GM12872 (cell line): ENCODE measurements at regions not wholly inside any gene's neighbourhood (a gene's known extent, or its start where the extent isn't known, plus 50 kb on each side); places are given as distances from the start of the nearest gene placed in this dataset.

Experiments used
- CTCF ChIP-seq: IDR thresholded peaks from 3 replicates; pipeline ENCODE4 v1.5.1; 2011; ENCODE audit warnings: low read depth, mild to moderate bottlenecking, low read length, moderate library complexity; ENCODE audit not compliant: insufficient read depth

- TF ChIP-seq CTCF: no peak
These were observed 363.9 kb downstream of the MAFB start for GRCh38 chr20:40325006-40325568.

- TF ChIP-seq CTCF: no peak
These were observed 365.7 kb downstream of the MAFB start for GRCh38 chr20:40323361-40323794.

DNA sequence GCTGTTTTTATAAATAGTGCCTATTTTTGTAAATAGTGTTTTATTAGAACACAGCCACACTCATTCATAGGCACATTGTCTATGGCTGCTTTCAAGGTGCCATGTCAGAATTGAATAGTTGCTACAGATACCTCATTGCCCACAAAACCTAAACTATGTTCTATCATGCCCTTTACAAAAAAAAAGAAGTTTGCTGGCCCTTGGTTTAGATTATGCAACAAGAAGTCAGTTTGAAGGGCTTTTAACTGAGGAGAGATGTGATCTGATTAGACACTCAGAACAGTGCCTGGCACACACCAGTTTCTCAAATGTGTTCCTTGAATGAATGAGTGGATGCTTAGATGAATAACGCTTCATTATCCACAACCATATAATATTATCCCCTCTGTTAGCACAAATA, 366.1 kb downstream of the MAFB start:
- no peak for TF ChIP-seq CTCF

DNA sequence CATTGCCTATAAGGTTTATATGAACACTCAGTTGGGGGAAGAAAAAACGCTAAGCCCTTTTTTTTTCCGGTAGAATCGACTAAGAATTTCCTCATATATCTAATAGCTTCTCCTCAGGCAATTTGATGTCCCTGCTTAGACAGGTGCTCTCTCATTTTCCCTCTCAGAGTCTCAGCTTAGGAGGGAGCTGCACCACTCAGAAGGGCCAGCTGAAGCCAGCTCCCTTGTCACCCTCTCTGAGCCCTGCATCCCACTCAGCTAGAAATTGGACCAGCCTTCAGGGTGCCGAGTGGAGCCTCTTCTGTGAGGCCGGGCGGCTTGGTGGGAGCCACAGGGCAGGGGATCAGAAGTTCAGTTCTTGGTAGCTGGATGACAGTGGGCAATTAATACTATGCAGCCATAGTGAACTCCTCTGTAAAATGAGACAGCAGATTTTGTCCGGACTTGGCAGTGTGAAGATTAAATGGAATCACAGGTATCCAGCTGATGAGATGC, 368.5 kb downstream of the MAFB start:
- no peak for TF ChIP-seq CTCF

DNA sequence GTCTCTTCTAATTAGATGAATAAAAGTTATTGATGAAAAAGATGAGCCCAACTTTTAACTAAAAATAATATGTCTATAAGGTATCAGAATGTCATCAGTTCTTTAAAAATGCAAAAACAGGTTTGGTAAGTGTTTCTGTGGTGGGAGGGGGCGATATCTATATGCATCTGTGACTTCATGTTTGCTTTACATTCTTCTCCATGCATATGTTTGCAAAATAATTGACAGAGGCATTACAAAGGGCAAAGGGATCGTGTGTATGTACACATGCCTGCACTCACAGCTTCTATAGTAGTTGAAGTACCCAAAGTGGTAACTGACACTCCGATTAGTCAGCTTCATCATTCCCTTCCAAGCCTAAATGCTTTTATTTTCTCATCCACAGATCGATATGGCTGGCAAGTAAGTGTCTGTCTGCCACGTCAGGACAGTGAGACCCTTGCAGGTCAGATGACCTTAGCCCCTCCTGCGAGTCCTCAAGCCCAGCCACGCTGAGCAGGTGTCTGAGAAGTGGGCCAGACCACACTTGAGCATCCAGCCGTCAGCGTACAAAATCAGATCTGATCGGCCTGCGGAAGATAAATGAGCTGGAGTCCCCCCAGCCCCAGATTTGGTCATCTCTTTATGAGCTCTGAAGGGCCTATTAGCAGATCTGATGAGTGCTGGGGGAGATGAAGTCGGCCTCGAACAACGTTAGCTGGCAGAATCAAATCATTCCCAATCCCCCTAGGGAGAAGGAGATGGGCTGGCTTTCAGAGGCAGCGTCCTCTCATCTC, 369.1 kb downstream of the MAFB start:
- TF ChIP-seq CTCF: no peak

DNA sequence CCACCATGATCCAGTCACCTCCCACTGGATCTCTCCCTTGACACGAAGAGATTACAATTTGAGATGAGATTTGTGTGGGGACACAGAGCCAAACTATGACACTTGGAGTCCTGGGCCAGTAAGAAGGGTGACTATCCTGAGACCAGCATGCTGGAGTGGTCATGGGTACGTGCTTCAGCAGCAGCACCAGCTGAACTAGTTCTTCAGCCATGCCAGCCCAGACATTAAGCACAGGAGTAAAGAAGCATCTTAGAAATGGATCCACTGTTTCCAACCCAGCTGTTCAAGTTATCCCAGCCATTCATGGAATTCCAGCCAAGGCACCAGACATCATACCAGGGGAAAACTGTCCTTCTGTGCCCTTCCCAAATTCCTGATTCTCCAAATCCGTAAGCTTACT, 370.0 kb downstream of the MAFB start:
- no peak for TF ChIP-seq CTCF

GRCh38 chr20:40317156-40317790, 371.8 kb downstream of the MAFB start:
- TF ChIP-seq CTCF: no peak
